Body of pancreas (tissue), 4 donors: ENCODE measurements at regions not wholly inside any gene's neighbourhood (a gene's known extent, or its start where the extent isn't known, plus 50 kb on each side); places are given as distances from the start of the nearest gene placed in this dataset.

ENCODE experiments used
- ATAC-seq: fragments of 150-250 bp; one replicate; pipeline ENCODE4 v1.9.1; 2016
- DNase-seq, 4 donors: peaks; one replicate each; pipeline ENCODE4 v3.0.0-alpha.2; 2019
- H3K27ac ChIP-seq, 4 donors: fragments of 200-600 bp; sonication (generic); 1 replicate in 3 of 4; 2 replicates in 1 of 4; pipeline versions ENCODE4 v1.5.1 to v1.6.1; 2016 to 2019; ENCODE audit warnings: mild to moderate bottlenecking in 1 of 4, mixed read lengths in 1 of 4, moderate library complexity in 1 of 4
- H3K27me3 ChIP-seq, 2 donors: fragments of 200-600 bp; sonication (generic); one replicate each; pipeline ENCODE4 v1.6.0; 2016; ENCODE audit warnings: mild to moderate bottlenecking in 1 of 2
- H3K36me3 ChIP-seq, 2 donors: fragments of 200-600 bp; sonication (generic); replicated peaks in 1 of 2; 2 replicates each; pipeline ENCODE4 v1.5.1; 2016; ENCODE audit warnings: low read depth in 2 of 2; ENCODE audit not compliant: insufficient read depth in 1 of 2
- H3K4me1 ChIP-seq: fragments of 200-600 bp; sonication (generic); one replicate; pipeline ENCODE4 v1.6.0; 2016
- H3K4me3 ChIP-seq, 2 donors: fragments of 200-600 bp; sonication (generic); 1 replicate in 1 of 2; 2 replicates in 1 of 2; pipeline ENCODE4 v1.5.1; 2016 to 2019
- H3K9me3 ChIP-seq, 3 donors: fragments of 200-600 bp; sonication (generic); 1 replicate in 2 of 3; 2 replicates in 1 of 3; pipeline ENCODE4 v1.5.1; 2016
- CTCF ChIP-seq, 7 experiments: fragments of 450-650 bp in 4 of 7; fragments of 200-600 bp in 3 of 7; sonication (generic) in 3 of 7; IDR thresholded peaks; one replicate each; pipeline ENCODE4 v1.5.1; 2016 to 2019; ENCODE audit warnings: antibody characterized with exemption in 7 of 7
- POLR2A ChIP-seq, 3 donors: fragments of 450-650 bp; IDR thresholded peaks; one replicate each; pipeline ENCODE4 v1.6.1; 2016; ENCODE audit warnings: antibody characterized with exemption in 3 of 3, mild to moderate bottlenecking in 2 of 3
- WGBS, 2 donors: methylation state at CpG; one replicate each; pipeline ENCODE4 v1.1.5; 2017; 5-methylcytosine and 5-hydroxymethylcytosine counted together
- intact Hi-C: fragments of 100-400 bp; cut with DNase I; formaldehyde crosslinking; loops from one replicate; pipeline ENCODE4 v1.15.1; 2023

- H3K36me3 ChIP-seq: no peaks in the 10 kb centered on the region
- no peak for ATAC-seq
- DNase-seq: no peak
Measured at GRCh38 chr10:109412353-109412752, 511.0 kb downstream of the XPNPEP1 start.

GRCh38 chr10:109411917-109412316 lies 511.4 kb downstream of the XPNPEP1 start:
- ATAC-seq: no peak
- H3K9me3 ChIP-seq: no peaks in the 10 kb centered on the region
- no peak for TF ChIP-seq POLR2A (IDR thresholded peaks at IDR 0.05)
- TF ChIP-seq CTCF (IDR thresholded peaks at IDR 0.05): peak in 3 of 7 experiments; percentile 22 to 52 (median 31)
- 28 to 32% methylated on average over 3 of the region's 3 CpGs for WGBS, 2 donors
- peak in 3 of 4 donors; percentile 6 to 42 (median 12) for DNase-seq
- no peak overlapping the region for H3K27ac ChIP-seq
- no peak overlapping the region for H3K4me3 ChIP-seq
- H3K4me1 ChIP-seq: no peaks in the 10 kb centered on the region
- H3K27me3 ChIP-seq: no peaks in the 10 kb centered on the region
- intact Hi-C loops: no loop called here
- no peaks in the 10 kb centered on the region for H3K36me3 ChIP-seq

More at GRCh38 chr10:109412353-109412752, 511.0 kb downstream of the XPNPEP1 start:
- intact Hi-C loops: no loop called here
- H3K4me1 ChIP-seq: no peaks in the 10 kb centered on the region
- no peak overlapping the region for H3K27ac ChIP-seq
- no peak overlapping the region for H3K4me3 ChIP-seq
- TF ChIP-seq CTCF (IDR thresholded peaks at IDR 0.05): no peak
- TF ChIP-seq POLR2A (IDR thresholded peaks at IDR 0.05): no peak
- H3K27me3 ChIP-seq: no peaks in the 10 kb centered on the region
- WGBS, 2 donors: 100% methylated on average over 1 of the region's 1 CpG
- H3K9me3 ChIP-seq: no peaks in the 10 kb centered on the region

GRCh38 chr10:109405338-109405737 lies 518.0 kb downstream of the XPNPEP1 start:
- Histone ChIP-seq H3K27ac (no peak overlapping the region), H3K36me3 (no peaks in the 10 kb centered on the region), H3K27me3 (no peaks in the 10 kb centered on the region), H3K4me3 (no peak overlapping the region), H3K4me1 (no peaks in the 10 kb centered on the region), H3K9me3 (no peaks in the 10 kb centered on the region)
- 85 to 87% methylated on average over 2 of the region's 2 CpGs for WGBS, 2 donors
- intact Hi-C loops: no loop called here
- TF ChIP-seq CTCF (IDR thresholded peaks at IDR 0.05) (no peak), POLR2A (IDR thresholded peaks at IDR 0.05) (no peak)
- DNase-seq: no peak
- no peak for ATAC-seq

GRCh38 chr10:109403551-109403950 lies 519.8 kb downstream of the XPNPEP1 start:
- Histone ChIP-seq H3K4me3 (no peak overlapping the region), H3K27me3 (no peaks in the 10 kb centered on the region), H3K36me3 (no peaks in the 10 kb centered on the region), H3K27ac (no peak overlapping the region), H3K9me3 (no peaks in the 10 kb centered on the region), H3K4me1 (no peaks in the 10 kb centered on the region)
- DNase-seq: no peak
- intact Hi-C loops: no loop called here
- 64 to 84% methylated on average over 2 of the region's 2 CpGs for WGBS, 2 donors
- no peak for TF ChIP-seq CTCF (IDR thresholded peaks at IDR 0.05)
- no peak for TF ChIP-seq POLR2A (IDR thresholded peaks at IDR 0.05)
- ATAC-seq: no peak

- Histone ChIP-seq H3K27ac (no peak overlapping the region), H3K4me3 (no peak overlapping the region), H3K36me3 (no peaks in the 10 kb centered on the region), H3K27me3 (no peaks in the 10 kb centered on the region), H3K4me1 (no peaks in the 10 kb centered on the region), H3K9me3 (no peaks in the 10 kb centered on the region)
- WGBS, 2 donors: 12 to 18% methylated on average over 3 of the region's 3 CpGs
- TF ChIP-seq POLR2A (IDR thresholded peaks at IDR 0.05) (no peak), CTCF (IDR thresholded peaks at IDR 0.05) (no peak)
- intact Hi-C loops: no loop called here
- DNase-seq (no peak), ATAC-seq (no peak)
Measured at GRCh38 chr10:109393425-109393824, 529.9 kb downstream of the XPNPEP1 start.
